Islet precursor cell (in vitro differentiated cells): ENCODE measurements at regions not wholly inside any gene's neighbourhood (a gene's known extent, or its start where the extent isn't known, plus 50 kb on each side); places are given as distances from the start of the nearest gene placed in this dataset.
"Not testable (repeated sequence)": the region's sequence is repeated elsewhere in the genome, so short reads cannot be mapped to it uniquely, and the experiment has no call there.

ENCODE experiments used
- DNase-seq: peaks from one replicate; pipeline ENCODE4 v3.0.0-alpha.2; 2018

- no peak for DNase-seq
Observed at GRCh38 chr6:106796781-106797180, 167.4 kb downstream of the QRSL1 start.

- DNase-seq = no peak
Observed at GRCh38 chr6:106794129-106794528, 164.8 kb downstream of the QRSL1 start.

- no peak for DNase-seq
Observed at GRCh38 chr6:106792536-106793236, 163.3 kb downstream of the QRSL1 start.

GRCh38 chr6:106790935-106791334 is 161.6 kb downstream of the QRSL1 start:
- DNase-seq = no peak

GRCh38 chr6:106790149-106790770 is 160.9 kb downstream of the QRSL1 start:
- DNase-seq = no peak

- DNase-seq = no peak
Observed at GRCh38 chr6:106789428-106790148, 160.2 kb downstream of the QRSL1 start.

- no peak for DNase-seq
Observed at GRCh38 chr6:106788761-106789160, 159.4 kb downstream of the QRSL1 start.

- no peak for DNase-seq
Observed at GRCh38 chr6:106787327-106788196, 158.2 kb downstream of the QRSL1 start.

GRCh38 chr6:106785298-106785697 is 155.9 kb downstream of the QRSL1 start:
- DNase-seq = no peak

- DNase-seq = peak; percentile 72
Observed at GRCh38 chr6:106783640-106784566, 154.5 kb downstream of the QRSL1 start.

GRCh38 chr6:106782536-106783285 is 153.3 kb downstream of the QRSL1 start:
- peak; percentile 76 for DNase-seq

GRCh38 chr6:106779552-106779951 is 150.2 kb downstream of the QRSL1 start:
- DNase-seq = not testable (repeated sequence)

GRCh38 chr6:106778943-106779342 is 149.6 kb downstream of the QRSL1 start:
- DNase-seq = no peak

- DNase-seq = no peak
Observed at GRCh38 chr6:106773996-106774629, 144.7 kb downstream of the QRSL1 start.

- DNase-seq = peak; percentile 90
Observed at GRCh38 chr6:106773522-106773921, 144.1 kb downstream of the QRSL1 start.

GRCh38 chr6:106772270-106773142 is 143.1 kb downstream of the QRSL1 start:
- no peak for DNase-seq

- DNase-seq = no peak
Observed at GRCh38 chr6:106771822-106772221, 142.4 kb downstream of the QRSL1 start.

GRCh38 chr6:106770663-106771062 is 141.3 kb downstream of the QRSL1 start:
- DNase-seq = no peak

GRCh38 chr6:106770081-106770480 is 140.7 kb downstream of the QRSL1 start:
- no peak for DNase-seq

GRCh38 chr6:106767271-106767670 is 137.9 kb downstream of the QRSL1 start:
- DNase-seq = no peak
